ENCODE measurements at regions not wholly inside any gene's neighbourhood (a gene's known extent, or its start where the extent isn't known, plus 50 kb on each side); places are given as distances from the start of the nearest gene placed in this dataset.

GRCh38 chr4:74547042-74547441 is 102.1 kb downstream of the AREG start:
- H3K27ac ChIP-seq: no peak overlapping the region
- no peaks in the 10 kb centered on the region for H3K27me3 ChIP-seq (ENCODE audit: insufficient read depth, low read depth, severe bottlenecking)
- no peaks in the 10 kb centered on the region for H3K9me3 ChIP-seq (ENCODE audit: severe bottlenecking)
- no peak overlapping the region for H3K4me3 ChIP-seq (ENCODE audit: low read depth, low read length)
- TF ChIP-seq CTCF (IDR thresholded peaks at IDR 0.05; ENCODE audit: low read depth, low read length): no peak
- no peaks in the 10 kb centered on the region for H3K36me3 ChIP-seq
- no peak for DNase-seq

- H3K36me3 ChIP-seq: no peaks in the 10 kb centered on the region
- H3K9me3 ChIP-seq (ENCODE audit: severe bottlenecking): no peaks in the 10 kb centered on the region
- DNase-seq: no peak
- no peak overlapping the region for H3K4me3 ChIP-seq (ENCODE audit: low read depth, low read length)
- H3K27ac ChIP-seq: no peak overlapping the region
- TF ChIP-seq CTCF (IDR thresholded peaks at IDR 0.05; ENCODE audit: low read depth, low read length): no peak
- H3K27me3 ChIP-seq (ENCODE audit: insufficient read depth, low read depth, severe bottlenecking): no peaks in the 10 kb centered on the region
These were observed 103.6 kb downstream of the AREG start for GRCh38 chr4:74548561-74548960.

- Histone ChIP-seq H3K9me3 (ENCODE audit: severe bottlenecking) (no peaks in the 10 kb centered on the region), H3K4me3 (ENCODE audit: low read depth, low read length) (no peak overlapping the region), H3K36me3 (no peaks in the 10 kb centered on the region), H3K27me3 (ENCODE audit: insufficient read depth, low read depth, severe bottlenecking) (no peaks in the 10 kb centered on the region), H3K27ac (no peak overlapping the region)
- DNase-seq: no peak
- TF ChIP-seq CTCF (IDR thresholded peaks at IDR 0.05; ENCODE audit: low read depth, low read length): no peak
These were observed 105.0 kb downstream of the AREG start for GRCh38 chr4:74549936-74550335.

GRCh38 chr4:74555231-74555630 is 110.3 kb downstream of the AREG start:
- Histone ChIP-seq H3K27ac (no peak overlapping the region), H3K9me3 (ENCODE audit: severe bottlenecking) (no peaks in the 10 kb centered on the region), H3K27me3 (ENCODE audit: insufficient read depth, low read depth, severe bottlenecking) (no peaks in the 10 kb centered on the region), H3K4me3 (ENCODE audit: low read depth, low read length) (no peak overlapping the region), H3K36me3 (no peaks in the 10 kb centered on the region)
- TF ChIP-seq CTCF (IDR thresholded peaks at IDR 0.05; ENCODE audit: low read depth, low read length): no peak
- no peak for DNase-seq

GRCh38 chr4:74555843-74556242 is 110.9 kb downstream of the AREG start:
- H3K36me3 ChIP-seq: no peaks in the 10 kb centered on the region
- no peak for DNase-seq
- no peak overlapping the region for H3K4me3 ChIP-seq (ENCODE audit: low read depth, low read length)
- H3K27me3 ChIP-seq (ENCODE audit: insufficient read depth, low read depth, severe bottlenecking): no peaks in the 10 kb centered on the region
- H3K27ac ChIP-seq: no peak overlapping the region
- H3K9me3 ChIP-seq (ENCODE audit: severe bottlenecking): no peaks in the 10 kb centered on the region
- no peak for TF ChIP-seq CTCF (IDR thresholded peaks at IDR 0.05; ENCODE audit: low read depth, low read length)

GRCh38 chr4:74559853-74560252 is 114.9 kb downstream of the AREG start:
- no peak overlapping the region for H3K4me3 ChIP-seq (ENCODE audit: low read depth, low read length)
- no peak for DNase-seq
- no peaks in the 10 kb centered on the region for H3K36me3 ChIP-seq

More at GRCh38 chr4:74559853-74560252, 114.9 kb downstream of the AREG start:
- no peak overlapping the region for H3K27ac ChIP-seq
- no peaks in the 10 kb centered on the region for H3K27me3 ChIP-seq (ENCODE audit: insufficient read depth, low read depth, severe bottlenecking)
- no peaks in the 10 kb centered on the region for H3K9me3 ChIP-seq (ENCODE audit: severe bottlenecking)
- TF ChIP-seq CTCF (IDR thresholded peaks at IDR 0.05; ENCODE audit: low read depth, low read length): no peak
